NCI-H1436 treated with DMSO at 0.1 percent for 48 hours (cell line): ENCODE measurements at regions not wholly inside any gene's neighbourhood (a gene's known extent, or its start where the extent isn't known, plus 50 kb on each side); places are given as distances from the start of the nearest gene placed in this dataset.
"Not testable (repeated sequence)": the region's sequence is repeated elsewhere in the genome, so short reads cannot be mapped to it uniquely, and the experiment has no call there.

Experiments used
- DNase-seq: peaks from one replicate; lab custom pipeline; 2025; lab: John Stamatoyannopoulos, UW

GRCh38 chr2:8370258-8370802 is 311.5 kb upstream of the ID2 start:
- no peak for DNase-seq

- DNase-seq, result no peak
Observed at GRCh38 chr2:8371653-8372052, 310.2 kb upstream of the ID2 start.

GRCh38 chr2:8374782-8375181 is 307.1 kb upstream of the ID2 start:
- no peak for DNase-seq

- DNase-seq, result no peak
Observed at GRCh38 chr2:8376603-8377410, 305.0 kb upstream of the ID2 start.

- DNase-seq, result no peak
Observed at GRCh38 chr2:8378016-8378810, 303.6 kb upstream of the ID2 start.

- no peak for DNase-seq
Observed at GRCh38 chr2:8379128-8379527, 302.7 kb upstream of the ID2 start.

GRCh38 chr2:8379549-8379948 is 302.3 kb upstream of the ID2 start:
- DNase-seq, result no peak

GRCh38 chr2:8380026-8380425 is 301.8 kb upstream of the ID2 start:
- no peak for DNase-seq

- no peak for DNase-seq
Observed at GRCh38 chr2:8380566-8380965, 301.3 kb upstream of the ID2 start.

- DNase-seq, result no peak
Observed at GRCh38 chr2:8382485-8382884, 299.4 kb upstream of the ID2 start.

- DNase-seq, result not testable (repeated sequence)
Observed at GRCh38 chr2:8386748-8387147, 295.1 kb upstream of the ID2 start.

- DNase-seq, result no peak
Observed at GRCh38 chr2:8388781-8389180, 293.1 kb upstream of the ID2 start.

- DNase-seq, result no peak
Observed at GRCh38 chr2:8389431-8390108, 292.3 kb upstream of the ID2 start.

GRCh38 chr2:8391126-8391525 is 290.7 kb upstream of the ID2 start:
- DNase-seq, result no peak

- DNase-seq, result no peak
Observed at GRCh38 chr2:8391584-8391983, 290.3 kb upstream of the ID2 start.

GRCh38 chr2:8392098-8392866 is 289.6 kb upstream of the ID2 start:
- DNase-seq, result no peak

GRCh38 chr2:8393506-8393905 is 288.4 kb upstream of the ID2 start:
- no peak for DNase-seq

GRCh38 chr2:8394131-8394530 is 287.7 kb upstream of the ID2 start:
- no peak for DNase-seq

- no peak for DNase-seq
Observed at GRCh38 chr2:8394569-8395359, 287.1 kb upstream of the ID2 start.

GRCh38 chr2:8395718-8396117 is 286.1 kb upstream of the ID2 start:
- no peak for DNase-seq
